Common myeloid progenitor, CD34-positive (primary cell): ENCODE measurements at regions not wholly inside any gene's neighbourhood (a gene's known extent, or its start where the extent isn't known, plus 50 kb on each side); places are given as distances from the start of the nearest gene placed in this dataset.

Source experiments
- CTCF ChIA-PET: fragments of 350-600 bp; sonication (Branson Sonifier 250); formaldehyde crosslinking; loops from one replicate; lab custom pipeline; 2021; ENCODE audit warnings: antibody characterized with exemption; lab: Charles Lee
- POLR2A ChIA-PET: fragments of 350-600 bp; sonication (Branson Sonifier 250); formaldehyde crosslinking; loops from one replicate; lab custom pipeline; 2021; ENCODE audit warnings: antibody characterized with exemption; lab: Charles Lee
- DNase-seq, 3 donors: peaks; one replicate each; pipeline versions ENCODE4 v3.0.0 to v3.0.0-alpha.2; 2013
- H3K27ac ChIP-seq, 2 experiments: 1 replicate in 1 of 2; 2 replicates in 1 of 2; pipeline ENCODE4 v1.7.0; 2013; ENCODE audit warnings: inconsistent platforms in 2 of 2, low read length in 2 of 2, mild to moderate bottlenecking in 2 of 2, low read depth in 1 of 2, moderate library complexity in 1 of 2; ENCODE audit not compliant: severe bottlenecking in 2 of 2, insufficient read depth in 1 of 2, poor library complexity in 1 of 2
- H3K27me3 ChIP-seq, 5 experiments: replicated peaks in 2 of 5; 1 replicate in 3 of 5; 2 replicates in 2 of 5; pipeline versions ENCODE4 v1.6.1 to v1.7.0; 2013; ENCODE audit warnings: low read length in 4 of 5, mild to moderate bottlenecking in 2 of 5, moderate library complexity in 2 of 5, inconsistent platforms in 1 of 5; ENCODE audit not compliant: insufficient read depth in 5 of 5, control insufficient read depth in 4 of 5
- H3K36me3 ChIP-seq, 4 experiments: 1 replicate in 2 of 4; 2 replicates in 2 of 4; pipeline versions ENCODE4 v1.6.1 to v1.7.0; 2013; ENCODE audit warnings: low read length in 3 of 4, control low read depth in 1 of 4, mild to moderate bottlenecking in 1 of 4; ENCODE audit not compliant: control insufficient read depth in 4 of 4, insufficient read depth in 4 of 4
- H3K4me1 ChIP-seq, 4 experiments: 1 replicate in 3 of 4; 2 replicates in 1 of 4; pipeline versions ENCODE4 v1.6.1 to v1.7.1; 2013; ENCODE audit warnings: low read length in 3 of 4, mild to moderate bottlenecking in 3 of 4, control low read depth in 1 of 4, inconsistent platforms in 1 of 4, moderate library complexity in 1 of 4; ENCODE audit not compliant: control insufficient read depth in 4 of 4, insufficient read depth in 4 of 4; ENCODE audit errors: control extremely low read depth in 1 of 4
- H3K4me3 ChIP-seq, 7 experiments: 1 replicate in 4 of 7; 2 replicates in 3 of 7; pipeline versions ENCODE4 v1.5.1 to v1.7.0; 2013; ENCODE audit warnings: mild to moderate bottlenecking in 7 of 7, low read length in 6 of 7, moderate library complexity in 6 of 7, inconsistent platforms in 2 of 7, low read depth in 2 of 7, control low read depth in 1 of 7; ENCODE audit not compliant: insufficient read depth in 4 of 7, control insufficient read depth in 1 of 7; ENCODE audit errors: extremely low read depth in 1 of 7
- H3K9me3 ChIP-seq, 5 experiments: 1 replicate in 4 of 5; 2 replicates in 1 of 5; pipeline versions ENCODE4 v1.6.1 to v1.7.1; 2013; ENCODE audit warnings: low read length in 4 of 5, mild to moderate bottlenecking in 2 of 5, inconsistent platforms in 1 of 5, low read depth in 1 of 5, moderate library complexity in 1 of 5; ENCODE audit not compliant: control insufficient read depth in 4 of 5, insufficient read depth in 2 of 5; ENCODE audit errors: control extremely low read depth in 1 of 5
- WGBS: methylation state at CpG from one replicate; pipeline ENCODE4 v1.1.5; 2013; ENCODE audit not compliant: insufficient coverage; 5-methylcytosine and 5-hydroxymethylcytosine counted together

DNA sequence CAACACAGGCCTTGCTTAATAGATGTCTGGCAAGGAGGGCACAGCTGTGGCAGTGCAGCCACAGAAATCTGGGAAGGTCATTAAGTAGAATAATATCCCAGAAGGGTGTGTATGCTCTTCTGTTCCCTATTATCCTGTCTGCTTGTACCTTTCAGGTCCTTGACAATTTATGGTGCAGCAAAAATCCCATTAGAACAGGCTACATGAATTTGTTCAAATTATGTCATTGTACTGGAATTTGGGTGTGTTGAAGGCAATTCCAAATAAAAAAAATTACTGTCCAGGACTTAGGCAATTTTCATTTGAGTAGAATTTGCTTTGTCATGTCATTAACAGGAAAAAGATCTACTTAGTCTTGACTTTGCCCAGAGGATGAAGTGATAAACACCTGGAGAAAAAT is 192.1 kb downstream of the IDS start:
- CTCF ChIA-PET: no interaction called here

DNA sequence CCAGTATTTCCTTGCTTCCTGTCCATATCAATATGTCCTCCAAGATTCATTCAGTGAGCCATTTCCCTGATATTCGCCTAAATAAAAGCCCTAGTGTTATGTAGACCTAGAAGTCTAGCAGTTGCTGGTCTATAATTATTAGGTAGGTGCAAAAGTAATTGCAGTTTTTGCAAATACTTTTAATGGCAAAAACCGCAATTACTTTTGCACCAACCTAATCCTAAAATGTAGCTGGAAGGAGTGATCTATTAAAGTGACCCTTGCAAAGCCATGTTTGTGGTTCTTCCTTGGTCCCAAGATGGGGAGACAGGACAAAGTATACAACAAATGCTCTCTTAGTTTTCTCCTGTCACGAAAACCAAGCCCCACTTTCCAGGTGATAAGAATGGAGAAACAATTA is 193.0 kb downstream of the IDS start:
- WGBS: 100% methylated on average over 1 of the region's 3 CpGs

More for the DNA sequence above, 192.1 kb downstream of the IDS start:
- no peaks in the 10 kb centered on the region for H3K9me3 ChIP-seq
- no peak overlapping the region for H3K4me3 ChIP-seq
- H3K27ac ChIP-seq: no peak overlapping the region
- peaks cover 0 to 5% (median 0%) of the 10 kb centered on the region in 5 experiments for H3K27me3 ChIP-seq
- DNase-seq: no peak
- no peaks in the 10 kb centered on the region for H3K4me1 ChIP-seq
- POLR2A ChIA-PET: no interaction called here
- no peaks in the 10 kb centered on the region for H3K36me3 ChIP-seq

DNA sequence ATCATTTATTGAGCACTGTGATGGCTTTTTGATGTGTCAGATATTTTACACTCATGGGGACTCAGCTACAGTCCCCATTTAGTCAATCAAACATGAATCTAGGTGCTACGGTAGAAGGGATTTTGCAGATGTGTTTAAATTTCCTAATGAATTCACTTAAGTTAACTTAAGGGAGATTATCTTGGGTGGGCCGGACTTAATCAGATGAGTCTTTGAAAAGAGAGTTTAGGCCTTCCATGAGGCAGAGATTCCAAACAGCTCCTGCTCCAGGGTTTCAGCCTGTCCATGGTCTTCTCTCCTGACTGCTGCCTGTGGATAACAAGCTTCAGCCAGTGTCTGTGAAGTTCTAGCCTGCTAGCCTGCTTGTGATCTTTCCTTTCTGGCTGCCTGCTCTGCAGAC is 202.4 kb downstream of the IDS start:
- Histone ChIP-seq H3K4me1 (no peaks in the 10 kb centered on the region), H3K9me3 (no peaks in the 10 kb centered on the region), H3K4me3 (no peak overlapping the region), H3K36me3 (no peaks in the 10 kb centered on the region), H3K27me3 (peaks cover 0 to 3% (median 0%) of the 10 kb centered on the region in 5 experiments), H3K27ac (no peak overlapping the region)
- DNase-seq: no peak
- POLR2A ChIA-PET: no interaction called here
- CTCF ChIA-PET: no interaction called here
- 92% methylated on average over 2 of the region's 2 CpGs for WGBS

More for the DNA sequence above, 193.0 kb downstream of the IDS start:
- no peaks in the 10 kb centered on the region for H3K4me1 ChIP-seq
- H3K4me3 ChIP-seq: no peak overlapping the region
- DNase-seq: no peak
- H3K27ac ChIP-seq: no peak overlapping the region
- no peaks in the 10 kb centered on the region for H3K36me3 ChIP-seq
- ChIA-PET CTCF (no interaction called here), POLR2A (no interaction called here)
- no peaks in the 10 kb centered on the region for H3K9me3 ChIP-seq
- H3K27me3 ChIP-seq: peaks cover 0 to 5% (median 0%) of the 10 kb centered on the region in 5 experiments

DNA sequence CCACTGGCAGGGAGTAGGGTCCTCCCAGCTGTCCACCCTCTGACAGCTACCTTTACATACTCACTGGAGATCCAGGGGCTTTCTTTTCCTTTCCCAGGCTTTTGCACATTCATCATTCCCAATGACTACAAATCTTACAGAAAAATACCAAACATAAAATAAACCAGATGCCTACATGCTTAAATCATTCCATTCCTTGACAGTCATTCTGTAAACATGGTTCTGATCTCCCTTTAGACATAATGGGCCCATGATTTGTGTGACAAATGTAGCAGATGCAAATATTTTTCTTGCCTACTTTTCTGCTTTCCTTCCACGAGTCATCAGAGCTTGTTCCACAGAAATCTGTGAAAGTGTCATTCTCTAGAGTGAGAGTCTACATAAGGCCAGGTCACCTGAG is 207.0 kb downstream of the IDS start:
- POLR2A ChIA-PET: no interaction called here
- Histone ChIP-seq H3K4me1 (no peaks in the 10 kb centered on the region), H3K4me3 (no peak overlapping the region), H3K36me3 (no peaks in the 10 kb centered on the region), H3K9me3 (no peaks in the 10 kb centered on the region), H3K27me3 (peaks cover 0 to 3% (median 0%) of the 10 kb centered on the region in 5 experiments), H3K27ac (no peak overlapping the region)
- WGBS: 0% methylated on average over 1 of the region's 1 CpG
- DNase-seq: no peak
- CTCF ChIA-PET: interaction anchor here (1.2 kb wide), 1 partner anchor 11 kb away, joined by 3 read pairs; no protein-coding TSS in a partner anchor

DNA sequence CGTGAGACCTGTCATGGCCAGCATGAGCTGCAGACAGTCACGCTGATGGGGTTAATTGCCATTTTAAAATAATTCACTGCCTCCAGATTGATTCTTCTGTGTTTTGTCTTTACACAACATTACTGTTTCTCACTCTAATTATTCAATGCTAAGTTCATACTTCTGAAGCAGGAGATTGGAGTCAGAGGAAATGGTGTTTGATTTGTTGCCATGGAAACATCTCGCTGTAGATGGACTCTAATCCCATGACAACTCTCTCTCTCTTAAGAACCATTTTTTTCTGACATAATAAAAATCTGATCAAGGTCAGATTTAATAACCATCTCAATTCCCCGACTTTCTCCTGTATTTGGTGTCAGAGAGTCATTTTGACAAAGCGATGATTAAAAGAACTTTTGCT is 209.0 kb downstream of the IDS start:
- WGBS: 94% methylated on average over 2 of the region's 5 CpGs
- DNase-seq: no peak
- ChIA-PET CTCF (no interaction called here), POLR2A (no interaction called here)
- no peaks in the 10 kb centered on the region for H3K4me1 ChIP-seq
- H3K4me3 ChIP-seq: no peak overlapping the region
- H3K27me3 ChIP-seq: peaks cover 0 to 3% (median 0%) of the 10 kb centered on the region in 5 experiments
- no peaks in the 10 kb centered on the region for H3K36me3 ChIP-seq
- no peaks in the 10 kb centered on the region for H3K9me3 ChIP-seq
- H3K27ac ChIP-seq: no peak overlapping the region

DNA sequence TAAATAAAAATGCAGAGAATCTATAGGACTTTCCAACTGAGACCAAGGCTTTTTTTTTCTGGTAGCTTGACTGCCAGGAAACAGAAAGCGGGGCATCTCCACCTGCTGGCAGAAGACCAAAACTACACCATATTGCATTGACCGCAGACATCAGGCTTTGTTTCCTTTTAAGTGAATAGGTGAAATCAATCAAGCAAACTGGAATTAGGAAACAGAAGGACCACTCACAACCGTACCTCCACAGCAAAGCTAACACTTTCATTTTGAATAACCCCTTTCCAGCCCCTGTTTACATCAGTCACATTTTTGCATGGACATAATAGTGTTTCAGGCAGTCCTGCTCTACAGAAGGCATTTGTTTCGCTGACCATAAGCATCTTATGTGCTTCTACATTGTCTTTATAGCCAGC is 218.2 kb downstream of the IDS start:
- no peak overlapping the region for H3K4me3 ChIP-seq
- H3K27me3 ChIP-seq: no peaks in the 10 kb centered on the region
- H3K4me1 ChIP-seq: no peaks in the 10 kb centered on the region
- CTCF ChIA-PET: interaction anchor here (0.8 to 1.6 kb wide), 12 partner anchors 11 to 1194 kb away, joined by 3 to 7 read pairs (median 4); no protein-coding TSS in a partner anchor
- no peaks in the 10 kb centered on the region for H3K9me3 ChIP-seq
- no peak overlapping the region for H3K27ac ChIP-seq
- peak; percentile 48 to 77 (median 73) for DNase-seq
- no peaks in the 10 kb centered on the region for H3K36me3 ChIP-seq
- POLR2A ChIA-PET: no interaction called here
- WGBS: 44% methylated on average over 2 of the region's 4 CpGs

DNA sequence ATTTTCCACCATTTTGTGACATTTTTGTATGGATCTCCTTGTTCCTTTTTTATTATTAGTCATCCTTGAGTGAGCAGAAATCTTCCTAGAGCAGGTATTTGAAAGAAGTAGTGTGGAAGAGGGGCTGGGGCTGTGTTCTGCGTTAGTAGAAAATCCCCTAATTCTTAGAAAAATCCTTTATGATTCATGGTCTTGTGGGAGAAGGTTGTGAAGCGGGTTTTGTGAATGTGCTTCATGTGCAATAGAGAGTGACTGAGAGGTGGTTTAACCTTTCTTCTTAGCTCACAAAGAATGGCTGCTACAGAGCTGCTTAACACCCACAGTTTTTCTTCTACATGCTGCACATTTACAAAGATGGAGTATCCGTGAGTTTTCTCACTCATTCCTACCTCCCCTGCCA is 220.5 kb downstream of the IDS start:
- no peaks in the 10 kb centered on the region for H3K36me3 ChIP-seq
- H3K9me3 ChIP-seq: no peaks in the 10 kb centered on the region
- WGBS: no CpG with 5 or more reads among the region's 3 CpGs
- no peaks in the 10 kb centered on the region for H3K4me1 ChIP-seq
- H3K27me3 ChIP-seq: no peaks in the 10 kb centered on the region
- H3K27ac ChIP-seq: no peak overlapping the region
- DNase-seq: no peak
- CTCF ChIA-PET: interaction anchor here (0.6 kb wide), 1 partner anchor 50 kb away, joined by 3 read pairs; no protein-coding TSS in a partner anchor
- H3K4me3 ChIP-seq: no peak overlapping the region
- POLR2A ChIA-PET: no interaction called here
